ENCODE measurements at regions not wholly inside any gene's neighbourhood (a gene's known extent, or its start where the extent isn't known, plus 50 kb on each side); places are given as distances from the start of the nearest gene placed in this dataset.

- TF ChIP-seq CTCF (conservative IDR thresholded peaks at IDR 0.05; ENCODE audit: low read depth, low read length), result no peak
- no peak for DNase-seq (ENCODE audit: low read depth)
- H3K4me3 ChIP-seq (ENCODE audit: low read depth, low read length), result no peak overlapping the region
Measured at GRCh38 chr4:77376788-77377460, 219.9 kb downstream of the CCNG2 start.

- no peak overlapping the region for H3K4me3 ChIP-seq (ENCODE audit: low read depth, low read length)
- no peak for DNase-seq (ENCODE audit: low read depth)
- no peak for TF ChIP-seq CTCF (conservative IDR thresholded peaks at IDR 0.05; ENCODE audit: low read depth, low read length)
Measured at GRCh38 chr4:77384094-77384493, 221.5 kb upstream of the CXCL13 start.

GRCh38 chr4:77385124-77385969, 220.3 kb upstream of the CXCL13 start:
- H3K4me3 ChIP-seq (ENCODE audit: low read depth, low read length), result no peak overlapping the region
- peak; percentile 90 for TF ChIP-seq CTCF (conservative IDR thresholded peaks at IDR 0.05; ENCODE audit: low read depth, low read length)
- peak; percentile 84 for DNase-seq (ENCODE audit: low read depth)

- H3K4me3 ChIP-seq (ENCODE audit: low read depth, low read length), result no peak overlapping the region
- no peak for TF ChIP-seq CTCF (conservative IDR thresholded peaks at IDR 0.05; ENCODE audit: low read depth, low read length)
- no peak for DNase-seq (ENCODE audit: low read depth)
Measured at GRCh38 chr4:77393996-77394395, 211.6 kb upstream of the CXCL13 start.

- DNase-seq (ENCODE audit: low read depth), result no peak
- no peak for TF ChIP-seq CTCF (conservative IDR thresholded peaks at IDR 0.05; ENCODE audit: low read depth, low read length)
- H3K4me3 ChIP-seq (ENCODE audit: low read depth, low read length), result no peak overlapping the region
Measured at GRCh38 chr4:77395481-77395880, 210.1 kb upstream of the CXCL13 start.

- DNase-seq (ENCODE audit: low read depth), result no peak
- TF ChIP-seq CTCF (conservative IDR thresholded peaks at IDR 0.05; ENCODE audit: low read depth, low read length), result no peak
Measured at GRCh38 chr4:77398256-77398655, 207.4 kb upstream of the CXCL13 start.

More at GRCh38 chr4:77398256-77398655, 207.4 kb upstream of the CXCL13 start:
- H3K4me3 ChIP-seq (ENCODE audit: low read depth, low read length), result no peak overlapping the region
